HG03571 (cell line): ENCODE measurements at regions not wholly inside any gene's neighbourhood (a gene's known extent, or its start where the extent isn't known, plus 50 kb on each side); places are given as distances from the start of the nearest gene placed in this dataset.
"Not testable (repeated sequence)": the region's sequence is repeated elsewhere in the genome, so short reads cannot be mapped to it uniquely, and the experiment has no call there.

Experiments
- ATAC-seq: cut with Tn5 transposase; IDR thresholded peaks from one replicate; pipeline ENCODE4 v1.9.1; 2021; ENCODE audit not compliant: unreplicated experiment

- no peak for ATAC-seq
Measured at GRCh38 chr10:53440601-53441000, 668.0 kb upstream of the MBL2 start.

- not testable (repeated sequence) for ATAC-seq
Measured at GRCh38 chr10:53439075-53439474, 666.5 kb upstream of the MBL2 start.

GRCh38 chr10:53434413-53434812, 661.8 kb upstream of the MBL2 start:
- ATAC-seq, result no peak

- ATAC-seq, result no peak
Measured at GRCh38 chr10:53432035-53432434, 659.5 kb upstream of the MBL2 start.

GRCh38 chr10:53430974-53431373, 658.4 kb upstream of the MBL2 start:
- ATAC-seq, result no peak

- no peak for ATAC-seq
Measured at GRCh38 chr10:53430127-53430891, 657.7 kb upstream of the MBL2 start.

GRCh38 chr10:53422223-53422888, 649.8 kb upstream of the MBL2 start:
- no peak for ATAC-seq

- no peak for ATAC-seq
Measured at GRCh38 chr10:53412651-53413050, 640.1 kb upstream of the MBL2 start.

GRCh38 chr10:53406532-53406931, 633.9 kb upstream of the MBL2 start:
- ATAC-seq, result no peak

GRCh38 chr10:53403688-53404087, 631.1 kb upstream of the MBL2 start:
- no peak for ATAC-seq

- no peak for ATAC-seq
Measured at GRCh38 chr10:53402594-53402993, 630.0 kb upstream of the MBL2 start.

- ATAC-seq, result no peak
Measured at GRCh38 chr10:53401536-53401935, 629.0 kb upstream of the MBL2 start.

- no peak for ATAC-seq
Measured at GRCh38 chr10:53396876-53397275, 624.3 kb upstream of the MBL2 start.

- ATAC-seq, result no peak
Measured at GRCh38 chr10:53395449-53395848, 622.9 kb upstream of the MBL2 start.

GRCh38 chr10:53387562-53387961, 615.0 kb upstream of the MBL2 start:
- no peak for ATAC-seq

GRCh38 chr10:53382543-53382942, 610.0 kb upstream of the MBL2 start:
- no peak for ATAC-seq

GRCh38 chr10:53379956-53380355, 607.4 kb upstream of the MBL2 start:
- no peak for ATAC-seq

GRCh38 chr10:53370347-53370746, 597.8 kb upstream of the MBL2 start:
- no peak for ATAC-seq

- ATAC-seq, result no peak
Measured at GRCh38 chr10:53361936-53362335, 589.4 kb upstream of the MBL2 start.

GRCh38 chr10:53361281-53361680, 588.7 kb upstream of the MBL2 start:
- no peak for ATAC-seq

- not testable (repeated sequence) for ATAC-seq
Measured at GRCh38 chr10:53358978-53359377, 586.4 kb upstream of the MBL2 start.

GRCh38 chr10:53358536-53358935, 586.0 kb upstream of the MBL2 start:
- ATAC-seq, result no peak

- ATAC-seq, result no peak
Measured at GRCh38 chr10:53357587-53357986, 585.0 kb upstream of the MBL2 start.
